ENCODE measurements at regions not wholly inside any gene's neighbourhood (a gene's known extent, or its start where the extent isn't known, plus 50 kb on each side); places are given as distances from the start of the nearest gene placed in this dataset.

GRCh38 chr2:16107246-16107645 lies 166.9 kb downstream of the MYCN start:
- Histone ChIP-seq H3K9me3 (ENCODE audit: control insufficient read depth in 4 of 4, low read length in 3 of 4) (no peaks in the 10 kb centered on the region), H3K4me3 (ENCODE audit: low read depth in 1 of 3, low read length in 3 of 3) (no peak overlapping the region), H3K4me1 (ENCODE audit: control insufficient read depth in 4 of 4, insufficient read depth in 4 of 4, low read length in 3 of 4) (peaks cover 0 to 12% (median 3%) of the 10 kb centered on the region in 4 donors), H3K27me3 (ENCODE audit: control insufficient read depth in 4 of 4, insufficient read depth in 4 of 4, low read length in 3 of 4) (no peaks in the 10 kb centered on the region), H3K9ac (ENCODE audit: low read depth in 1 of 2, low read length in 2 of 2) (no peak overlapping the region), H3K36me3 (ENCODE audit: control insufficient read depth in 4 of 4, insufficient read depth in 3 of 4, low read depth in 1 of 4, low read length in 3 of 4) (no peaks in the 10 kb centered on the region), H3K27ac (ENCODE audit: low read depth in 1 of 2, low read length in 2 of 2) (no peak overlapping the region)
- no peak for TF ChIP-seq FOXA2 (IDR thresholded peaks at IDR 0.05)
- no peak for TF ChIP-seq MAX (IDR thresholded peaks at IDR 0.05)
- no peak for TF ChIP-seq TAF1 (conservative IDR thresholded peaks at IDR 0.05)
- TF ChIP-seq YY1 (IDR thresholded peaks at IDR 0.05) = no peak
- TF ChIP-seq FOXA1 (IDR thresholded peaks at IDR 0.05) = no peak
- TF ChIP-seq RAD21 (IDR thresholded peaks at IDR 0.05) = no peak
- no peak for TF ChIP-seq JUND (IDR thresholded peaks at IDR 0.05)
- TF ChIP-seq ZBTB33 (IDR thresholded peaks at IDR 0.05) = no peak
- no peak for TF ChIP-seq ATF3 (IDR thresholded peaks at IDR 0.05)
- TF ChIP-seq NR2F2 (IDR thresholded peaks at IDR 0.05) = no peak
- TF ChIP-seq GABPA (IDR thresholded peaks at IDR 0.05 in 1 of 2, conservative IDR thresholded peaks at IDR 0.05 in 1 of 2) = no peak
- WGBS = 99% methylated on average over 6 of the region's 6 CpGs
- DNase-seq (ENCODE audit: low spot score) = no peak

- no peak overlapping the region for H3K27ac ChIP-seq (ENCODE audit: low read depth in 1 of 2, low read length in 2 of 2)
- TF ChIP-seq EGR1 (IDR thresholded peaks at IDR 0.05; ENCODE audit: low read depth in 2 of 2) = no peak
- TF ChIP-seq ZBTB33 (IDR thresholded peaks at IDR 0.05) = no peak
- no peak for DNase-seq (ENCODE audit: low spot score)
- H3K27me3 ChIP-seq (ENCODE audit: control insufficient read depth in 4 of 4, insufficient read depth in 4 of 4, low read length in 3 of 4) = no peaks in the 10 kb centered on the region
- WGBS = 93% methylated on average over 6 of the region's 6 CpGs
- peaks cover 0 to 12% (median 3%) of the 10 kb centered on the region in 4 donors for H3K4me1 ChIP-seq (ENCODE audit: control insufficient read depth in 4 of 4, insufficient read depth in 4 of 4, low read length in 3 of 4)
- no peaks in the 10 kb centered on the region for H3K36me3 ChIP-seq (ENCODE audit: control insufficient read depth in 4 of 4, insufficient read depth in 3 of 4, low read depth in 1 of 4, low read length in 3 of 4)
- H3K4me3 ChIP-seq (ENCODE audit: low read depth in 1 of 3, low read length in 3 of 3) = no peak overlapping the region
- no peak overlapping the region for H3K9ac ChIP-seq (ENCODE audit: low read depth in 1 of 2, low read length in 2 of 2)
- no peaks in the 10 kb centered on the region for H3K9me3 ChIP-seq (ENCODE audit: control insufficient read depth in 4 of 4, low read length in 3 of 4)
These were observed 166.3 kb downstream of the MYCN start for GRCh38 chr2:16106619-16107018.

- Histone ChIP-seq H3K4me1 (ENCODE audit: control insufficient read depth in 4 of 4, insufficient read depth in 4 of 4, low read length in 3 of 4) (peaks cover 0 to 12% (median 3%) of the 10 kb centered on the region in 4 donors), H3K9me3 (ENCODE audit: control insufficient read depth in 4 of 4, low read length in 3 of 4) (no peaks in the 10 kb centered on the region), H3K27me3 (ENCODE audit: control insufficient read depth in 4 of 4, insufficient read depth in 4 of 4, low read length in 3 of 4) (no peaks in the 10 kb centered on the region), H3K9ac (ENCODE audit: low read depth in 1 of 2, low read length in 2 of 2) (no peak overlapping the region), H3K36me3 (ENCODE audit: control insufficient read depth in 4 of 4, insufficient read depth in 3 of 4, low read depth in 1 of 4, low read length in 3 of 4) (no peaks in the 10 kb centered on the region), H3K4me3 (ENCODE audit: low read depth in 1 of 3, low read length in 3 of 3) (no peak overlapping the region), H3K27ac (ENCODE audit: low read depth in 1 of 2, low read length in 2 of 2) (no peak overlapping the region)
- WGBS = 92% methylated on average over 15 of the region's 15 CpGs
- DNase-seq (ENCODE audit: low spot score) = no peak
- TF ChIP-seq RXRA (IDR thresholded peaks at IDR 0.05) (no peak), RAD21 (IDR thresholded peaks at IDR 0.05) (no peak), TAF1 (conservative IDR thresholded peaks at IDR 0.05) (no peak), CTCF (IDR thresholded peaks at IDR 0.05; ENCODE audit: low read depth, low read length, missing input control) (no peak), ZBTB33 (IDR thresholded peaks at IDR 0.05) (no peak), HNF4A (conservative IDR thresholded peaks at IDR 0.05) (no peak), JUND (IDR thresholded peaks at IDR 0.05) (no peak), GABPA (IDR thresholded peaks at IDR 0.05 in 1 of 2, conservative IDR thresholded peaks at IDR 0.05 in 1 of 2) (no peak), YY1 (IDR thresholded peaks at IDR 0.05) (no peak)
These were observed 165.4 kb downstream of the MYCN start for GRCh38 chr2:16105669-16106281.
